Endothelial cell of umbilical vein (primary cell): ENCODE measurements at regions not wholly inside any gene's neighbourhood (a gene's known extent, or its start where the extent isn't known, plus 50 kb on each side); places are given as distances from the start of the nearest gene placed in this dataset.

Experiments
- BruUV-seq: library from RNA; stranded (reverse); fragments of 400-500 nt; replicated peaks from 2 replicates; lab custom pipeline; 2021; lab: Mats Ljungman, UMichigan
- CTCF ChIA-PET: fragments of 300-600, 350-600 bp; sonication (Branson Sonifier 250); formaldehyde crosslinking; loops from one replicate; lab custom pipeline; 2021; ENCODE audit warnings: antibody characterized with exemption, inconsistent platforms; lab: Charles Lee
- POLR2A ChIA-PET: fragments of 300-600, 350-600 bp; sonication (Branson Sonifier 250); formaldehyde crosslinking; loops from one replicate; lab custom pipeline; 2021; ENCODE audit warnings: antibody characterized with exemption, inconsistent platforms; lab: Charles Lee
- DNase-seq: peaks from one replicate; pipeline ENCODE4 v3.0.0-alpha.2; 2011; ENCODE audit warnings: low read depth, low spot score
- FAIRE-seq: peaks from 2 replicates; lab custom pipeline; 2011; peaks lifted over from hg19 to GRCh38; lab: Jason Lieb, UNC
- H2AFZ ChIP-seq: 2 replicates; pipeline ENCODE4 v1.6.0; 2012; ENCODE audit warnings: low read depth, low read length, control low read depth, inconsistent platforms
- H3K27ac ChIP-seq: 2 replicates; pipeline ENCODE4 v1.5.1; 2011; ENCODE audit warnings: low read depth, mild to moderate bottlenecking, control low read depth, low read length, moderate library complexity; ENCODE audit not compliant: insufficient read depth
- H3K27me3 ChIP-seq, 2 experiments: 2 replicates each; pipeline versions ENCODE4 v1.6.0 to v1.6.1; 2011; ENCODE audit warnings: low read length in 2 of 2, mixed read lengths in 1 of 2; ENCODE audit not compliant: control insufficient read depth in 2 of 2, insufficient read depth in 2 of 2
- H3K36me3 ChIP-seq, 2 experiments: 2 replicates in 1 of 2; 3 replicates in 1 of 2; pipeline ENCODE4 v1.5.1; 2011; ENCODE audit warnings: low read length in 2 of 2, mild to moderate bottlenecking in 1 of 2, moderate library complexity in 1 of 2; ENCODE audit not compliant: control insufficient read depth in 2 of 2, insufficient read depth in 2 of 2; ENCODE audit errors: extremely low read depth in 1 of 2
- H3K4me1 ChIP-seq: 3 replicates; pipeline ENCODE4 v1.5.1; 2011; ENCODE audit warnings: mild to moderate bottlenecking, low read length; ENCODE audit not compliant: control insufficient read depth, insufficient read depth; ENCODE audit errors: extremely low read depth
- H3K4me2 ChIP-seq: 2 replicates; pipeline ENCODE4 v1.6.1; 2011; ENCODE audit warnings: low read length, control low read depth, mixed read lengths; ENCODE audit not compliant: insufficient read depth
- H3K4me3 ChIP-seq, 3 experiments: fragments of 200-600 bp in 1 of 3; sonication (generic), shearing (Covaris generic) in 1 of 3; replicated peaks in 1 of 3; 2 replicates each; pipeline ENCODE4 v1.5.1; 2011 to 2016; ENCODE audit warnings: control low read depth in 3 of 3, low read length in 3 of 3, mild to moderate bottlenecking in 2 of 3, inconsistent platforms in 1 of 3, low read depth in 1 of 3, moderate library complexity in 1 of 3; ENCODE audit not compliant: insufficient read depth in 1 of 3
- H3K79me2 ChIP-seq: 2 replicates; pipeline ENCODE4 v1.6.0; 2012; ENCODE audit warnings: low read length, inconsistent platforms; ENCODE audit not compliant: control insufficient read depth, insufficient read depth
- H3K9ac ChIP-seq: replicated peaks from 2 replicates; pipeline ENCODE3; 2011; ENCODE audit warnings: low read length, control low read depth; ENCODE audit not compliant: insufficient read depth; ENCODE audit errors: extremely low read depth
- H3K9me1 ChIP-seq: replicated peaks from 3 replicates; pipeline ENCODE4 v1.6.0; 2011; ENCODE audit warnings: mild to moderate bottlenecking, low read length; ENCODE audit not compliant: control insufficient read depth, insufficient read depth; ENCODE audit errors: extremely low read depth
- H3K9me3 ChIP-seq: replicated peaks from 2 replicates; pipeline ENCODE4 v1.5.1; 2012; ENCODE audit warnings: low read length, inconsistent platforms; ENCODE audit not compliant: control insufficient read depth, insufficient read depth
- H4K20me1 ChIP-seq: replicated peaks from 2 replicates; pipeline ENCODE3; 2011; ENCODE audit warnings: mild to moderate bottlenecking, low read length; ENCODE audit not compliant: control insufficient read depth, insufficient read depth; ENCODE audit errors: extremely low read depth
- EZH2 ChIP-seq: IDR thresholded peaks from 2 replicates; pipeline ENCODE4 v1.6.1; 2012; ENCODE audit warnings: borderline replicate concordance, low read depth, mild to moderate bottlenecking, moderate library complexity, low read length, inconsistent platforms; ENCODE audit not compliant: severe bottlenecking
- FOS ChIP-seq: IDR thresholded peaks from 2 replicates; pipeline ENCODE4 v1.6.1; 2011; ENCODE audit warnings: mild to moderate bottlenecking, low read length, moderate library complexity, borderline replicate concordance; ENCODE audit not compliant: insufficient read depth
- GATA2 ChIP-seq: IDR thresholded peaks from 2 replicates; pipeline ENCODE4 v1.7.0; 2011; ENCODE audit warnings: low read depth, mild to moderate bottlenecking, moderate library complexity, mixed read lengths, low read length; ENCODE audit not compliant: insufficient read length, insufficient read depth
- JUN ChIP-seq: IDR thresholded peaks from 2 replicates; pipeline ENCODE4 v1.6.1; 2011; ENCODE audit warnings: borderline replicate concordance, low read depth; ENCODE audit not compliant: insufficient read length, insufficient read depth
- MYC ChIP-seq: IDR thresholded peaks from one replicate; pipeline ENCODE4 v1.6.1; 2011; ENCODE audit warnings: mild to moderate bottlenecking, low read depth, low read length
- POLR2A ChIP-seq: IDR thresholded peaks from 2 replicates; pipeline ENCODE4 v1.6.1; 2012; ENCODE audit warnings: low read depth, mild to moderate bottlenecking, control low read depth, low read length
- POLR2AphosphoS5 ChIP-seq: IDR thresholded peaks from 2 replicates; pipeline ENCODE4 v1.6.1; 2012; ENCODE audit warnings: low read depth, mild to moderate bottlenecking, control low read depth, low read length, moderate library complexity; ENCODE audit not compliant: insufficient read depth
- dilution Hi-C: fragments of 300-500 bp; cut with MboI; formaldehyde crosslinking; loops from one replicate; pipeline ENCODE4 v1.15.0; 2019; ENCODE audit warnings: low sequenced_read_pairs; ENCODE audit not compliant: extremely low pct_ligation_motif_present
- intact Hi-C: fragments of 100-400 bp; cut with micrococcal nuclease; formaldehyde crosslinking; loops from one replicate; pipeline ENCODE4 v1.10.0; 2022
- TF ChIP-seq, protein P1 (sequence below): IDR thresholded peaks from 2 replicates; pipeline ENCODE4 v1.6.1; 2011; ENCODE audit not compliant: insufficient read depth, insufficient read length
- TF ChIP-seq, protein P2 (sequence below), 2 donors: IDR thresholded peaks; 1 replicate in 1 of 2; 2 replicates in 1 of 2; pipeline ENCODE4 v1.5.1; 2011; ENCODE audit warnings: low read length in 2 of 2, mild to moderate bottlenecking in 2 of 2, moderate library complexity in 2 of 2, control low read depth in 1 of 2, inconsistent platforms in 1 of 2, low read depth in 1 of 2; ENCODE audit not compliant: insufficient read depth in 1 of 2; ENCODE audit errors: extremely low read depth in 1 of 2

DNA sequence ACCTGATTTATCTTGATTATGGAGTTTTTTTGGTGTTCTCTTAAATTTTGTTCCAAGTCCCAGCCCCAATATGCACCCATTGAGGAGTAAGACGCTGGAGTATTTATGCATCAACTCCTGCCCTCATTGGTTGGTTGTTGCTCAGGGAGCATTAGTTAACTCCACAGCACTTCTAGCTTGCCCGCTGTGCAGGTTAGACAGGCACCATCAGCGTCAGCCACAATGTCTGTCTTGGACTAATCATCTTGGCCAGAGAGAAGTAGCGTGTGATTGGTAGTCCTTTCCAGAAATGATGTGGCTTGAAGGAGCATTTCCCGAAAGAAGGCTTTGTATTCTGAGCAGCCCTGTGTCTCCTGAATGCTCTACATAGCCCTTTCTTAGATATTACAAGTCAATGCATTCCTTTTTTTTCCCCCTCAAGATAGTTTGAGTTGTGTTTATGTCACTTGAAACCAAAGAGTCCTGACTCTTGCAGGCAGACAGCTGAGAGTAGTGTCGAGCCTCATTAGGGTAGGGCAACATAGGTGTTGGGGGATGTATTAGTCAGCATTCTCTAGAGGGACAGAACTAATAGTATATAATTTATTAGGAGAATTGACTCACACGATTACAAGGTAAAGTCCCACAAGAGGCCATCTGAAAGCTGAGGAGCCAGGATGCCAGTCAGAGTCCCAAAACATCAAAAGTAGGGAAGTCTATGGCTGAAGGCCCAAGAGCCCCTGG is 94.6 kb upstream of the RCN1 start:
- no TSS peak for BruUV-seq
- Histone ChIP-seq H3K36me3 (no peaks in the 10 kb centered on the region), H3K9me1 (no peaks in the 10 kb centered on the region), H4K20me1 (no peaks in the 10 kb centered on the region), H3K27me3 (no peaks in the 10 kb centered on the region), H3K4me3 (no peak overlapping the region), H3K27ac (no peak overlapping the region), H3K4me1 (no peaks in the 10 kb centered on the region), H3K79me2 (no peaks in the 10 kb centered on the region), H3K9me3 (no peaks in the 10 kb centered on the region), H3K4me2 (no peak overlapping the region), H2AFZ (no peak overlapping the region), H3K9ac (no peak overlapping the region)
- ChIA-PET CTCF (interaction anchor here (1.5 to 1.7 kb wide), 2 partner anchors 11 to 179 kb away, joined by 3 read pairs; no protein-coding TSS in a partner anchor), POLR2A (no interaction called here)
- intact Hi-C loops: no loop called here
- dilution Hi-C loops: no loop called here
- no peak for DNase-seq
- FAIRE-seq: no peak
- TF ChIP-seq POLR2A: no peak
- TF ChIP-seq FOS: no peak
- no peak for TF ChIP-seq POLR2AphosphoS5
- TF ChIP-seq EZH2: no peak
- TF ChIP-seq, protein P1, sequence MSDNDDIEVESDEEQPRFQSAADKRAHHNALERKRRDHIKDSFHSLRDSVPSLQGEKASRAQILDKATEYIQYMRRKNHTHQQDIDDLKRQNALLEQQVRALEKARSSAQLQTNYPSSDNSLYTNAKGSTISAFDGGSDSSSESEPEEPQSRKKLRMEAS: no peak
- no peak for TF ChIP-seq GATA2
- TF ChIP-seq, protein P2, sequence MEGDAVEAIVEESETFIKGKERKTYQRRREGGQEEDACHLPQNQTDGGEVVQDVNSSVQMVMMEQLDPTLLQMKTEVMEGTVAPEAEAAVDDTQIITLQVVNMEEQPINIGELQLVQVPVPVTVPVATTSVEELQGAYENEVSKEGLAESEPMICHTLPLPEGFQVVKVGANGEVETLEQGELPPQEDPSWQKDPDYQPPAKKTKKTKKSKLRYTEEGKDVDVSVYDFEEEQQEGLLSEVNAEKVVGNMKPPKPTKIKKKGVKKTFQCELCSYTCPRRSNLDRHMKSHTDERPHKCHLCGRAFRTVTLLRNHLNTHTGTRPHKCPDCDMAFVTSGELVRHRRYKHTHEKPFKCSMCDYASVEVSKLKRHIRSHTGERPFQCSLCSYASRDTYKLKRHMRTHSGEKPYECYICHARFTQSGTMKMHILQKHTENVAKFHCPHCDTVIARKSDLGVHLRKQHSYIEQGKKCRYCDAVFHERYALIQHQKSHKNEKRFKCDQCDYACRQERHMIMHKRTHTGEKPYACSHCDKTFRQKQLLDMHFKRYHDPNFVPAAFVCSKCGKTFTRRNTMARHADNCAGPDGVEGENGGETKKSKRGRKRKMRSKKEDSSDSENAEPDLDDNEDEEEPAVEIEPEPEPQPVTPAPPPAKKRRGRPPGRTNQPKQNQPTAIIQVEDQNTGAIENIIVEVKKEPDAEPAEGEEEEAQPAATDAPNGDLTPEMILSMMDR (IDR thresholded peaks at IDR 0.05; ENCODE audit: extremely low read depth in 1 of 2, insufficient read depth in 1 of 2, low read depth in 1 of 2, low read length in 2 of 2): no peak
- TF ChIP-seq JUN: no peak
- no peak for TF ChIP-seq MYC
